Muscle of arm (tissue), 1 donor: ENCODE measurements at regions not wholly inside any gene's neighbourhood (a gene's known extent, or its start where the extent isn't known, plus 50 kb on each side); places are given as distances from the start of the nearest gene placed in this dataset.
"Not testable (repeated sequence)": the region's sequence is repeated elsewhere in the genome, so short reads cannot be mapped to it uniquely, and the experiment has no call there.

Experiments used
- DNase-seq: peaks from one replicate; pipeline ENCODE4 v3.0.0-alpha.2; 2013

DNA sequence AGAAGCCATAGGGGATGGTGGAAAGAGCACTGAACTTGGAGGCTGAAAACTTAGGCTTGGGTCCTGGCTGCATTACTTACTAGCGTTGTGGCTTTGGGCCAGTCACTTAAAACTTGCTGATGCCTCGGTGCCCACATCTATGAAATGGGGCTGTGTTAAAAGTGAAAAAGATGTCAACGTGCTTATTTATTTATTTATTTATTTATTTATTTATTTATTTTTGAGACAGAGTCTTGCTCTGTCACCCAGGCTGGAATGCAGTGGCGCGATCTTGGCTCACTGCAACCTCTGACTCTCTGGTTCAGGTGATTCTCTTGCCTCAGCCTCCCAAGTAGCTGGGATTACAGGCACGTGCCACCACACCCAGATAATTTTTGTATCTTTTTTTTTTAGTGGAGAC lies 94.3 kb downstream of the MRM1 start:
- DNase-seq, result not testable (repeated sequence)

DNA sequence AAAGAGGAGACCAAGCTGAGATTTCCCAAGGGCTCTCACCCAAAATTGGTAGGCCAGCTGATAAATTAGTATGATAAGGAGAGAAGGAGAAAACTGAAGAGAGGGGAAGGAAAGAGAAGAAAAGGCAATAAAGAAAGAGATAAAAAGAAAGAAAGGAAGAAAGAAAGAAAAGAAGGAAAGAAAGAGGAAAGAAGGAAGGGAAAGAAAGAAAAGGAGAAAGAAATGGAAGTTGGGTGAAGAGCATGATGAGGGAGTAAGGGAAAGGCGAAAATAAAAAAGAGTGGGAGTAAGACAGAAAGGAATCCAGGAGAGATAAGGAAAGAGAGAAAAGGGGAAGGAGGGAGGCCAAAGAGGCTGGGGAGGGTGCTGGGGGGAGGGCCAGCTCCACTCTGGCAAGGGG lies 95.4 kb downstream of the MRM1 start:
- DNase-seq, result no peak

DNA sequence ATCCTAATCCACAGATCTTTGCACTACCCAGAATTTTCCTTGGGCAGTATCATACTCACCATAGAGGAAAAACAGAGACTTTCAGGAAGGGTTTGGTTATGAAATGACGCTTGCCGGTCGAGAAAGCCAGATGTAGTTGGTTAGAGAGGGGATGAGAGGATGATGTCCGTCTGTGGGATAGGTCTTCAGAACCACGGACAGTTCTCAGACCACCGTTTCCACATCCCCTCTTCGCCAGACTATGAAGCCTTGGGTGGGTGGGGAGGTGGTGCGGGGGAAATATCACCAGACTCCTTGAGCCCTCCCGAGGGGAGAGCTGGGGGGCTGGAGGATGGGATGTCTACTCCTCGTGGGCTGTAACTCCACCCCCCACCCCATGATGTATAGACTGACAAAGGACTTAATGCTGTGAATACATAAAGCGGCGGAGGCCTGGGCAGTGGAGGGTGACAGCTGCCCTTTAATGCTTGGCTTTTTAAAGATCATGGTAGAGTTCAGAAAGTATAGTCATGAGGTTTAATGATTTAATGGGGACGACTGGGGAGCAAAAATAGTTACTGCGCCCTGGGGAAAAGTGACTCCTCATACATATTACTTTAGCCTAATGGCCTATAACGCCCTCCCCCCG lies 96.6 kb downstream of the MRM1 start:
- DNase-seq, result no peak

DNA sequence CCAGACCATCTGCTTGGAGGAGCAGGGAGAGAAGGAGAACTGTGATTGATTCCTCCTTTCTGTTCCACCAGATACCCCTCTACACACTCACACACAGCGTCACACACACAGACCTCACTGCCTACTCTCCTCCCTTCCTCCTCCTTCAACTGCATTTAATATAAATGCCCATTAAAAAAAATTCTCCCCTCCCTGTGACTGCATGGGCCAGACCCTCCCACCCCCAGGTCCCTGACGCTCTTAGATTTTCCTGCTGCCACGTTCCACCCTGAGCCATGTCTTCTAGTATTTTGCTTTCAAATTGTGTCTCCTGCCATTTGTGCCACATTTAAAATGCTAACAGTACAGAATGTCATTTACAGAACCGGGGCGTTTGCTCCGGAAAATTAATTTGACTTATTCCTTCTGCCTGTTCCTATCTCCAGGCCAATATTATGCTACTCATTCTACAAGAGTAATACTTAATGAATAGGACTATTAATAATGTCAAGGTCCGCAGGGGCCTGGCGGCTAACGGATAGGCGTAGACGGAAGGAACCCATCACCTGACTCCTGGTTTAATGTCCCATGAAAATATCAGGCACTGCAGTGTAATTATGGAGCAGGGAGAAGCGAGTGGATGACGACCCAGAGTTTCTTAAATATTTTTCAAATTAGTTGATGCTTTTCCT lies 100.2 kb downstream of the MRM1 start:
- DNase-seq, result no peak

DNA sequence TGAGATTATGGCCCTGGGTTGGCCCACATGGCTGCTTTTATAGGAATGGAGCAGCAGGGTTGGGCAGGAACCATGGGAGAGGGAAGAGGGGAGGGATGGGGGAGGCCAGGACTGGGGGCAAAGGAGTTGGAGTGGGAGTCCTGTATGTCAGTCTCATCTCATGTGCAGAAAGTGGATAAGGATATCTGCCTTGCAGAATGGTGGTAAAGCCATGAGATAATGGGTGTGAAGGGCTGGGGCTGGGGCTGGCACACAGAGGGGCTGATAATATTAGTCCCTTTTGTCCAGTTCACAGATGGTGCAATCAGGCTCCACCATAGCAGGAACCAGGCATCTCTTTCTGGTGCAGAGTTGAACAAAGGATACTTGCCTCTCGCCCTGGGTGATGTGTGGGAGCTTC lies 101.3 kb downstream of the MRM1 start:
- no peak for DNase-seq

DNA sequence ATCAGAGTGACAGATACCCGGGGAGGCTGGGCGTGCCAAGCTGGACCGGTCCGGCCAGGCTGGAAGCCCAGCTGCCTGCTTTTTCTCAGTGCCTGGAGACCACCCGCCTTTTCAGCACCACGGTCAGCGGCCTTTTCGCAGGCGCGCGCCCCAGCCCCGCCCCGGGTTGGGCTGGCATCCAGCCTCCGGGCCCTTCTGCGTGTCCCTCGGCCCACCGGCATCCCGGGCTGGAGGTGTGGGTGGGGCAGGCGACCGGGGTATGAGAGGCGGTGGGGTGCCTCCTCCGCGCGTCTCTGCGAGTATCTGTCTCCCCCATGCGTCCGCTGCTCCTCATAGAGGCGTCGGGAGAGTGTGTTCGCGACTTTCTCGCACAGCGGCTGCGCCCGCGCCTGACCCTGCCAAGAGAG lies 102.5 kb downstream of the MRM1 start:
- peak; percentile 58 for DNase-seq

DNA sequence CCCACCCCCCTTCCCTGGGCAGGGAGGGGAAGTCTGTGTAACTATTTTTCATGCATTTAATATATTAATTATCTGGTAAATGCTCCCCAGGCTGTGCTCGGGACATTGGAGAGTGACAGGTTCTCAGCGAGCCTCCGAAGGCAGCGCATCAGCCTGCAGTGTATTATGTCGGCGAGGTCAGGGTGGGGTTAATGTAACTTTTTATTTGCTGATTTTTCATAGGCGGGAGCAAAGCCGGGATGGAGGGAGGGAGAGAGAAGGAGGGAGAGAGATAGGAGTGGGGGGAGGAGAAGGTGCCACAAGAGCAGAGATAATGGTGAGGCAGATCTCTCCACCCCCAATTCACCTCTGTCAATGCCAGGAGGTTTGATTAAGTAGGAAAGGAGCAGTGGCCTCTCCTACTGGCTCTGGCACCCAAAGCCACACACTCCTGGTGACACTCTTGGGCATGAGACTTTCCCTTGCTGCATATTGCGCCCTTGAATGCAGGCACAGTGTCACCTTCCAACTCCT lies 104.0 kb downstream of the MRM1 start:
- DNase-seq, result no peak

DNA sequence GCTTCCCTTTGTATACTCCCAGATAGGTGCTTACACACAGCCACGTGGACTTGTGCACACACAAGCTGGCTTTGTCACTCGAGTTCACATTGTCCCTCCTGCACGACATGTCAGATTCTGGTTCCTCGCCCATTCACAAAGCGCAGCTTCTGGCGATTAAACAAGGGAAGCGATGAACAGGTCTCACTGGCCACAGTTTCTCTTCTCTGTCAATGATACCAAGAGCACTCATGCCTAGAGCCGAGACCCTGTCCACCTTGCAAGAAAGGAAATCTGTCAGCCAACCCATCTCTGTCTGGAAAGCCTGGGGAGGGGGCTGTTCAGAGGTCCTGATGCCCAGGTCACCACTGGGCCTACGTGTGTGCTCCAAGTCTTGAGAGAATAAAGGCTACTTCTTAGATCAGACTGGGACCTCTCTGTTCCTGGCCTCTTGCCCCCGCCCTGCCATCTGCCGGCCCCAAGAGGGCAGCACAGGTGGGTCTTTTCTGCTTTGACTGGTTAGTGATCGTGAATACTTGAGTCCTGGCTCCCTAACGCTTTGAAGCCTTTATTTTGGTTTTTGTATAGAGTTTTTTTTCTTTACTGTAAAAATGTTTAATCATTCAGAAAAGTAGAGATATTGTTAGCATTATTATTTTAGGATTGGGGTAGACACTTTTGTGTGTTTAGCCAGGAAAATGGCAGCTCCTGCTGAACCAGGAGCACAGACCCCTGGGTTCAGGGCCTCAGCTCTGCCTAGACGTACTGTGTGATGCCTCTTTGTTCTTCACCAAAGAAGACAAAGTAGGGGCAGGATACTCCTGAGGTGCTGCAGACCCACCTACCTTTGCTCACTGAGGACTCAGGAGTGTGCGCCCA lies 104.7 kb downstream of the MRM1 start:
- no peak for DNase-seq

DNA sequence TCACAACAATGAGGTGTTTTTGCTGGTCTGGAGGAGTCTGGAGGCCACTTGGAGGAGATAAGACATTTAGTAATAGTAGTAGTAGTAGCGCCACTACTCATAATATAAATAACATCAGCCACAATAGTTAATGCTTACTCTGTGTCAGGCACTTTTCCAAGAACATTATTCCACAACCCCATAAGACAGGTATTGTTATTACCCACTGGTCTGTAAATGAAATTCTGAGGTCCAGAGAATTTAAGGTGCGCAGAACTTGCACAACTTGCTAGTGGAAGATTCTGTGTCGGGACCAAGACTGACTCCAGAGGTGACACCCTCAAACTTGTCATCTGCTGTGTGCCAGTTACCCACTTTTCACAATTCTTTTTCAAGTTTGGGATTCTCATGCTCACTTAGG lies 106.5 kb downstream of the MRM1 start:
- no peak for DNase-seq

DNA sequence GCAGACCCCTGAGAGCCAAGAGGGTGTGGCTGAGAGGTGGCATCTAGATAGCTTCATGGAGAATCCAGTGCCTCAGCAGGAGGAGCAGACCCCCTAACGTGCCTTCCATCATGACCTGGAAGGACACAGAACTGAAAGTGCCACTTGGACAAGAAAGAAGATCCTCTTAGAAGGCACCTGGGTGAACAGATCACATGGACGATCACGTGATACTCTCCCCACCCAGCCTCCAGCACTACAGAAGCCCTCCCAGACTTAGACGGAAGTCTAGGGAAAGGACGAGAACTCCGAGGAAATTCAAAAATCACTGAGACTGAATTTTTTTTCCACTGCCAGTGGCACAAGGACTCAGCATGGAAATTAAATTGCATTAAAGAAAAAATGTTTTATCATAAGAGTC lies 113.4 kb downstream of the MRM1 start:
- DNase-seq, result no peak

DNA sequence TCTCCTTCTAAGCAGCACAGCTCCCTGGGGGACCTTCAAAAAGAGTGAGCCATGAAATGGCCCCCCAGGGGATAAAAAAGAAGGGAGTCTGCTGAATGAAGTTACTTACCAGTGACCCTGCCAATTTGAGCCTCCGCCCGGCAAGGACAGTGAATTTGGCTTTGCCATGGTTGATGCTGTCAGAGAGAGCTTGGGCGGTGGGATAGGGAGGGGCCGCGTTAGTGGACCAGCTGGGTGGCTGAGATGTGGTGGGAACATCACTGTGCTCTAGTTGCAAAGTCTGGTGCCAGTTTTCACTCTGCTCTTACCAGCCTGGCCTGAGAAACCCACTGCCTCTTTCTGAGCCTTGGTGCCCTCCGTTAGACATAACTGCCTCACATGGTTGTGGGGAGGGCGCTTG lies 114.6 kb downstream of the MRM1 start:
- DNase-seq, result no peak

DNA sequence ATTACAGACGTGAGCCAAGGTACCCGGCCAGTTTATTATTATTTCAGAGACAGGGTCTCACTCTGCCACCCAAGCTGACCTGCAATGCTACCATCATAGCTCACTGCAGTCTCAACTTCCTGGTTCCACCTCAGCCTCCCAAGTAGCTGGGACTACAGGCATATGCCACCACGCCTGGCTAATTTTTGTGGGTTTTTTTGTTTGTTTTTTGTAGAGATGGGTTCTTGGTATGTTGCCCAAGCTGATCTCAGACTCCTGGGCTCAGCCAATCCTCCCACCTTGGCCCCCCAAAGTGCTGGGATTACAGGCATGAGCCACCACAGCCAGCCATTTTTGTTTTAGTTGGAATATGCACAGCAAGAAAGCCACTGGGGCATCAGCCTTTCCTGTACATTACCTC lies 115.7 kb downstream of the MRM1 start:
- no peak for DNase-seq

DNA sequence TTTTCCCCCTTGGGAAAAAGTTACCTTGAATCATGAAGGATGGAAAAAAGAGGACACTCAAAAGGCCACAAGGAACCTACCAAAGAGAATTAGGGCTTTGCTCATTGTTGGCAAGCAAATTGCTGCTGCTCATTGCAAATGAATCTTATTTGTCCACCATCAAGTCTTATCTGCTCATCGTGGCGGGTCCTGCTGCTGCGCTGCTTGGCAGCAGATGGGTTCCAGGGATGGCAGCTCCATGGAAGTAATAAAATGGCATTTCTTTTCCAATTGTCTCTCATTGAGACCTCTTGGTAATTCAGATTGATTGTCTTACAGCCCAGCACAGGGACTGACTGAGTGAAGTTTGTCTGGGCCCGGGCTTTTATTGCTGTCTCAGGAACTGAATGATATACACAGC lies 118.7 kb downstream of the MRM1 start:
- no peak for DNase-seq

DNA sequence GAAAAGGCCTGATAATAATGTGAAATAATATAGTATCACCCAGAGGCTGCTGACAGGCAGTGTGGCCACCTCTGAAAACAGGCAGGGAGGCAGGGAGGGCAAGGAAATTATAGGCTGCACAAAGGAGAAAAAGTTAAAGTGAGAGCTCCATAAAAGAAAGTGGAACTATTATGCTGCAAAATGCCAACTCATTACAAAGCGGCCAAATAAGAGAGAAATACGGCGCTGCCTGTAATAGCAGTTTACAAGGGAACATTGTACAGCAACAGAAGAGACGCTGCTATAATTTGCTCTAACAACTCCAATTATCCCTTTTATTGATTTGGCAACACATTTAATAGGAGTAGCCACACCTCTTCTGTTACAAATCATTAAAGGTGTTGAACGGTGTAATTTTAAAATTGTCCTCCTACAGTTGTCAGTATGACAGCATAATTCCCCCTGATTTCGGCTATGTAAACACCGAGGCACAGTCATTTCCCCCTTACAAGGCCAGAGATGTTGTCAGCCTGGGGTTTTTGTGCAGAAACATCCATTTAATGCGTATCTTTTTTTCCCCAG lies 120.3 kb downstream of the MRM1 start:
- no peak for DNase-seq

DNA sequence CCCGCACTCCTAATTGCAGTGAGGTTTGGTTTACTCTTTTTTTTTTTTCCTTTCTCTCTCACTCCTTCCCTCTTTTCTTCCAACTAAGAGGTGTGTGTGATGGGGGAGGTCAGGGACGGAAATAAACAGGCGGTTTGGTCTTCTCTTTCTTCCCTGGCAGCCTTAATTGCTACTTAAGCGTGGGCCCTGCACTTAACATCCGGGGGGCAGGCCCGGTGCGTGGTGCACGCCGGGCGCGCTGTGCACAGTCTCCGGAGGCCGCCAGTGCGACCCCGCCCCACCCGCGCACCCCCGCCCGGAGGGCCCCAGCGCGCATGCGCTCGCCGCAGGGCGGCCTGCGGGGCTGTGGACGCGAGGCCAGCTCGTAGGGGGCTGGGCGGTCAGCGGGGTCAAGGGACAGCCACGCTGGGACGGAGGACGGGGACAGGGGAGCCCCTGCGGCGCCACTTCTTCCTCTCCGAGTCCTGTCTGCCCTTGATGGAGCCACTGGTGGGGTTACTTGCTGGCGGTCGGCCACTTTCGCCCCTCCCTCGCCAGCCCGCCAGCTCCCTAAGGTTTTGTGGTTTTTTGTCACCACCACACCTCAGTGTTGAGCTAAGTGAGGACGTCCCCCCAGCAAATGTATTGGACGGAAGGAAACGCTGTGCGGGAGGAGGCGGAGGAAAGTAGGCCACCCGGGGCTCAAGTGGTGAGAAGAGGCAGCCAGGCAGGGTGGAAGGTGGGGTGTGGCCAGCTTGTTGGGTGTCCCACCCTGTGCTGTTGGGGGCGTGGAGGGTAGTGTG lies 120.9 kb downstream of the MRM1 start:
- no peak for DNase-seq

DNA sequence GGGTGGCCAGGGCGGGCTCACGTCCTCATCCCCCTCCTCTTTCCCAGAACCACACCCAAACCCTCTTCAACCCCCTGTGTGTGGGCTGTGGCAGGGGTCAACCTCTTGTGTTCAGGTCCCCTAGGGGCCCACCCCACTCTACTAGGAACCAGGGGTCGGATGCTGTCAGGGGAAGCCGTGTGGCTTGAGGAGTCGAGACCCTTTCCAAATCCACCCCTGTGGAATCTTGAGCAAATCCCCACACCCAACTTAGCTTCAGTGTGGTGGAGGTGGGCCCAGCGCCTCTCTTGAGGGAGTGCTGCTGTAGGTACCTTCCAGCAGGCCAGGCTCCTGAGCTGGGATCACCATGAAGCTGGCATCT lies 121.5 kb downstream of the MRM1 start:
- no peak for DNase-seq

DNA sequence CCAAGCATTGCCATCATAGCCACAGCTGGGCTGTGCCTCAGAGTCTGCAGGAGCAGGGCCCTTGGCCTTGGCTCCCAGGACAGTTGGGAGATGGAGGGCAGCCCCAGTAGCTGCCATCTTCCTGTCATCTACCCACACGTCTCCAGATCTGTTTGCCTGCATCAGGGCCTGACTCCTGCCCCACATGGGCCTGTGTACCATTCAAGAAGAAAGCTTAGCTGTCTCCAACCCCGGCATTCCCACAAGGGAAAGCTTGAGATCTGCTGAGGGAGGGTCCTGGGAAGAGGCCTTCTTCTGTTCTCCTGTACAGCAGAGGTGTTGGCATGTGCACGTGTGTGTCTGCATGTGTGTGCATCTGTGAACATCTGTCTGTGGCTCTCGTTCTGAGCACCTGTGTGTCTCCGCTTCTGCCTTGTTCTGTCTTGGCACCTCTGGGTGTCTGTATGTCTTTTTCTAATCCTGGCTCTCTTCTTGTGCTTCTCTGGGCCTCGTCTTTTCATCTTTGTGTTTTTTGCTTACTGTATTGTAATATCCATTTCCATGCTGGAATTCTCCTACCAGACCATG lies 122.2 kb downstream of the MRM1 start:
- DNase-seq, result no peak

DNA sequence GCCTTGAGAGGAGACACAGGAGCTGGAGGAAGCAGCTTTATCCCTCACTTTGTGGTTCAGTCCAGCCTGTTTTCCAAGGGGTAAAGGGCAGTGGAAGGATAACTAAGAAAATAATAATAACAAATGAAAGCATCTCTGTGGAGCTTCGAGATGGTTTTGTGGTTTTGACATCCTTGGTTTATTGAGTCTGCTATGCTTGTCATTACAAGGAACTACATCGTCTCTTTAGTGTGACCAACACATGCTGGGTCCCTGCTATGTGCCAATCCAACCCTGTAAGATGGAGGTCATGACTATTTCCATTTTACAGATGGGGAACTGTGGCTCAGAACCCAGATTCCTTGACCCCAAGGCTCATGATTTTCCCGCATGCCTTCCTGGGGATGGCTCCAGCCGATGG lies 124.8 kb downstream of the MRM1 start:
- no peak for DNase-seq

DNA sequence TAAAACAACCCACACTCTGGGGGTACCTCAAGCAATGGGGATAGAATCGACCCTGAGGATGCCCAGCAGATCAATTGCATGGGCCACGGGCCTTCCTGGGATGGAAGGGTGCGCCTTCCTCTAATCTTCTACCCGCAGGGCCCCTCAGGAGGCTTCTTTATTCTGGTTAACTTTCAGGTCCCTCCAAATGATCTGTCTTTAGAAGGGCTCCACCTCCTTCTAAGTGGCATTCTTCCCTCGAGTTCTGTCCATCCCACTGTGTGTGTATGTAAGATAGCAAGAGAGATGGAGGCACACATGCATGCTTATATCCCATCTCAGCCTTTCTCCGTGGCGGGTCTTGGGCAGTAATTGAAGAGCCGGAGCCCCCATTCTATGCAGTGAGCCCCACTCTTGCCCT lies 125.7 kb downstream of the MRM1 start:
- DNase-seq, result no peak

DNA sequence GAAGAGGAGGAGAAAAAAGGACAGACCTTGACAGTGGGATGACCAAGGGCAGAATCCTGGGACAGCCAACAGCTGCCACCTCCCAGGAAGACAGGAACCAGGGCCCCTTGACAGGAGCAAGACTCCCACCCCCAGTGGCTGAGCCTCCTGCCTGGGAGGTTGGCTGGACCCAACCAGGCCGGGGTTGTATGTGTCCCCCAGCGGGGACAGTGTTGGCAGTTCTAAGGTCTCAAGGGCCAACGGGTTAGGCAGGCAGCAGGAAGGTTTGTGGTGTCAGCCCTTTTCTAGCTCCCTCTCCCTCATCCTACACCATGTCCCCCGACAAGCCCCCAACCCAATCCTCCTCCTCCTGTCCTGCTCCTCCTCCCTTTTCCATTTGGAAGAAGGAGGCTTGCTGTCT lies 126.2 kb downstream of the MRM1 start:
- DNase-seq, result no peak
